ENCODE measurements at regions not wholly inside any gene's neighbourhood (a gene's known extent, or its start where the extent isn't known, plus 50 kb on each side); places are given as distances from the start of the nearest gene placed in this dataset.

DNA sequence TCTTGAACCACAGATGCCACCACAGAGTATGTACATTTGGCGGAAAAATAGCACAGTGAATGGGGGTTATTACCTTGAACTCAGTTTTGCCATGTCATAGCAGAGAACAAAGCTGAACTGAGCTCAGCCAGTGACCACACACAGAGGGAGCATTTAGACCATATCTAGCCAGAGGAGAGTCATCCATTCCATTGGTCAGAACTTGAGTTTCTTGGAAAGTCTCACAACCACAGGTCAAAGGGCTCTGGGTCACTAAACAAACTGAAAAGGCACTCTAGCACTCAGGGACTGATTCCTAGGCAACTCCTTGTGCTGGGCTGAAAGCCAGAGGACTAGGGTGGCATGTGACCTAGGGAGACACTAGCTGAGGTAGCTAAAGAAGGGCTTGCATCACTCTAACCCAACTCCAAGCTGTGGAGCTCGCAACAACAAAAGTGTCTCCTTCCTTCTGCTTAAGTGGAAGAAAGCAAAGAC, 239.7 kb upstream of the SEMA3D start:
- no peaks in the 10 kb centered on the region for H3F3A ChIP-seq (ENCODE audit: insufficient read depth, low read length, poor library complexity, severe bottlenecking)
- H3K27ac ChIP-seq (ENCODE audit: low read length), result no peak overlapping the region
- no peak overlapping the region for H3K4me3 ChIP-seq (ENCODE audit: low read length)
- H3K9me3 ChIP-seq (ENCODE audit: low read length), result no peaks in the 10 kb centered on the region
- H3K9ac ChIP-seq (ENCODE audit: low read length), result no peak overlapping the region
- H3K79me2 ChIP-seq (replicated peaks; ENCODE audit: insufficient read depth, low read length), result no peaks in the 10 kb centered on the region
- H2AFZ ChIP-seq (ENCODE audit: low read depth, low read length), result no peak overlapping the region
- H4K20me1 ChIP-seq (ENCODE audit: insufficient read depth), result no peaks in the 10 kb centered on the region
- no peaks in the 10 kb centered on the region for H3K9me2 ChIP-seq (ENCODE audit: insufficient read depth, low read length)
- no peak overlapping the region for H3K4me2 ChIP-seq (ENCODE audit: low read length)
- TF ChIP-seq, protein P1, sequence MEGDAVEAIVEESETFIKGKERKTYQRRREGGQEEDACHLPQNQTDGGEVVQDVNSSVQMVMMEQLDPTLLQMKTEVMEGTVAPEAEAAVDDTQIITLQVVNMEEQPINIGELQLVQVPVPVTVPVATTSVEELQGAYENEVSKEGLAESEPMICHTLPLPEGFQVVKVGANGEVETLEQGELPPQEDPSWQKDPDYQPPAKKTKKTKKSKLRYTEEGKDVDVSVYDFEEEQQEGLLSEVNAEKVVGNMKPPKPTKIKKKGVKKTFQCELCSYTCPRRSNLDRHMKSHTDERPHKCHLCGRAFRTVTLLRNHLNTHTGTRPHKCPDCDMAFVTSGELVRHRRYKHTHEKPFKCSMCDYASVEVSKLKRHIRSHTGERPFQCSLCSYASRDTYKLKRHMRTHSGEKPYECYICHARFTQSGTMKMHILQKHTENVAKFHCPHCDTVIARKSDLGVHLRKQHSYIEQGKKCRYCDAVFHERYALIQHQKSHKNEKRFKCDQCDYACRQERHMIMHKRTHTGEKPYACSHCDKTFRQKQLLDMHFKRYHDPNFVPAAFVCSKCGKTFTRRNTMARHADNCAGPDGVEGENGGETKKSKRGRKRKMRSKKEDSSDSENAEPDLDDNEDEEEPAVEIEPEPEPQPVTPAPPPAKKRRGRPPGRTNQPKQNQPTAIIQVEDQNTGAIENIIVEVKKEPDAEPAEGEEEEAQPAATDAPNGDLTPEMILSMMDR (IDR thresholded peaks at IDR 0.05; ENCODE audit: poor library complexity, severe bottlenecking), result no peak
- TF ChIP-seq TAF1 (IDR thresholded peaks at IDR 0.05; ENCODE audit: low read depth), result no peak
- no peak for TF ChIP-seq RAD21 (conservative IDR thresholded peaks at IDR 0.05)
- no peak for TF ChIP-seq EZH2 (IDR thresholded peaks at IDR 0.05; ENCODE audit: borderline replicate concordance, insufficient read depth, low read length, poor library complexity, severe bottlenecking)
- TF ChIP-seq, protein P2, sequence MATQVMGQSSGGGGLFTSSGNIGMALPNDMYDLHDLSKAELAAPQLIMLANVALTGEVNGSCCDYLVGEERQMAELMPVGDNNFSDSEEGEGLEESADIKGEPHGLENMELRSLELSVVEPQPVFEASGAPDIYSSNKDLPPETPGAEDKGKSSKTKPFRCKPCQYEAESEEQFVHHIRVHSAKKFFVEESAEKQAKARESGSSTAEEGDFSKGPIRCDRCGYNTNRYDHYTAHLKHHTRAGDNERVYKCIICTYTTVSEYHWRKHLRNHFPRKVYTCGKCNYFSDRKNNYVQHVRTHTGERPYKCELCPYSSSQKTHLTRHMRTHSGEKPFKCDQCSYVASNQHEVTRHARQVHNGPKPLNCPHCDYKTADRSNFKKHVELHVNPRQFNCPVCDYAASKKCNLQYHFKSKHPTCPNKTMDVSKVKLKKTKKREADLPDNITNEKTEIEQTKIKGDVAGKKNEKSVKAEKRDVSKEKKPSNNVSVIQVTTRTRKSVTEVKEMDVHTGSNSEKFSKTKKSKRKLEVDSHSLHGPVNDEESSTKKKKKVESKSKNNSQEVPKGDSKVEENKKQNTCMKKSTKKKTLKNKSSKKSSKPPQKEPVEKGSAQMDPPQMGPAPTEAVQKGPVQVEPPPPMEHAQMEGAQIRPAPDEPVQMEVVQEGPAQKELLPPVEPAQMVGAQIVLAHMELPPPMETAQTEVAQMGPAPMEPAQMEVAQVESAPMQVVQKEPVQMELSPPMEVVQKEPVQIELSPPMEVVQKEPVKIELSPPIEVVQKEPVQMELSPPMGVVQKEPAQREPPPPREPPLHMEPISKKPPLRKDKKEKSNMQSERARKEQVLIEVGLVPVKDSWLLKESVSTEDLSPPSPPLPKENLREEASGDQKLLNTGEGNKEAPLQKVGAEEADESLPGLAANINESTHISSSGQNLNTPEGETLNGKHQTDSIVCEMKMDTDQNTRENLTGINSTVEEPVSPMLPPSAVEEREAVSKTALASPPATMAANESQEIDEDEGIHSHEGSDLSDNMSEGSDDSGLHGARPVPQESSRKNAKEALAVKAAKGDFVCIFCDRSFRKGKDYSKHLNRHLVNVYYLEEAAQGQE (IDR thresholded peaks at IDR 0.05; ENCODE audit: borderline replicate concordance), result no peak
- no peak for TF ChIP-seq EP300 (conservative IDR thresholded peaks at IDR 0.05; ENCODE audit: poor library complexity, severe bottlenecking)
- no peak for TF ChIP-seq SMC3 (conservative IDR thresholded peaks at IDR 0.05; ENCODE audit: poor library complexity)
- TF ChIP-seq POLR2AphosphoS5 (IDR thresholded peaks at IDR 0.05), result no peak
- no peak for TF ChIP-seq MXI1 (conservative IDR thresholded peaks at IDR 0.05; ENCODE audit: poor library complexity, severe bottlenecking)
- H3K36me3 ChIP-seq (ENCODE audit: insufficient read depth, low read length), result no peaks in the 10 kb centered on the region
- no peaks in the 10 kb centered on the region for H3K27me3 ChIP-seq (ENCODE audit: insufficient read depth, low read depth, low read length)

DNA sequence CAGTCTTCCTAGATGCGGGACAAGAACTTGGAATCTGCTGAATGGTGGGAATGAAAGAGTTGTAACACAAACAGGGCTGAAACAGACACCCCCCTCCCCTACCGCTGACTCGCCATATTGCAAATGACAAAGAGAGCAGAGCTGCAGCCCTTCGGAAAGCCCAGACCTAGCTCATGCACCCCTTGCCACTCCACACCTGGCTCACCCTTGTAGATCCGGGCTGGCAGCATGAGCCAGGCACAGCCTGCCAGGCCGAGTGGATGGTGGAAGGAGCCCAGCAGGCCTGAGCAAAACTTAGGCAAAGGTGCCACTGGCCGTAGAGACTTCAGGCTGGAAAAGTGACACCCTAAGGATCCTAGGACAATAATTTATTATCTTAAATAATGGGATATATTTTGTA, 237.4 kb upstream of the SEMA3D start:
- Histone ChIP-seq H3K9me3 (ENCODE audit: low read length) (no peaks in the 10 kb centered on the region), H3K9ac (ENCODE audit: low read length) (no peak overlapping the region), H3F3A (ENCODE audit: insufficient read depth, low read length, poor library complexity, severe bottlenecking) (no peaks in the 10 kb centered on the region), H4K20me1 (ENCODE audit: insufficient read depth) (no peaks in the 10 kb centered on the region), H3K36me3 (ENCODE audit: insufficient read depth, low read length) (no peaks in the 10 kb centered on the region), H3K9me2 (ENCODE audit: insufficient read depth, low read length) (no peaks in the 10 kb centered on the region), H3K4me3 (ENCODE audit: low read length) (no peak overlapping the region), H3K27ac (ENCODE audit: low read length) (no peak overlapping the region), H3K27me3 (ENCODE audit: insufficient read depth, low read depth, low read length) (no peaks in the 10 kb centered on the region), H3K79me2 (replicated peaks; ENCODE audit: insufficient read depth, low read length) (no peaks in the 10 kb centered on the region), H2AFZ (ENCODE audit: low read depth, low read length) (no peak overlapping the region), H3K4me2 (ENCODE audit: low read length) (no peak overlapping the region)
- TF ChIP-seq RAD21 (conservative IDR thresholded peaks at IDR 0.05) (no peak), POLR2AphosphoS5 (IDR thresholded peaks at IDR 0.05) (no peak), MXI1 (conservative IDR thresholded peaks at IDR 0.05; ENCODE audit: poor library complexity, severe bottlenecking) (no peak), TAF1 (IDR thresholded peaks at IDR 0.05; ENCODE audit: low read depth) (no peak), SMC3 (conservative IDR thresholded peaks at IDR 0.05; ENCODE audit: poor library complexity) (no peak), EP300 (conservative IDR thresholded peaks at IDR 0.05; ENCODE audit: poor library complexity, severe bottlenecking) (no peak), EZH2 (IDR thresholded peaks at IDR 0.05; ENCODE audit: borderline replicate concordance, insufficient read depth, low read length, poor library complexity, severe bottlenecking) (no peak)
- TF ChIP-seq, protein P1 (IDR thresholded peaks at IDR 0.05; ENCODE audit: poor library complexity, severe bottlenecking), result no peak
- TF ChIP-seq, protein P2 (IDR thresholded peaks at IDR 0.05; ENCODE audit: borderline replicate concordance), result no peak
